PC-9 (cell line): ENCODE measurements at regions not wholly inside any gene's neighbourhood (a gene's known extent, or its start where the extent isn't known, plus 50 kb on each side); places are given as distances from the start of the nearest gene placed in this dataset.

Experiments used
- BruUV-seq: library from RNA; stranded (reverse); fragments of 400-500 nt; replicated peaks from 2 replicates; lab custom pipeline; 2021; lab: Mats Ljungman, UMichigan
- CTCF ChIA-PET: fragments of 300-600 bp; sonication (Branson Sonifier 250); formaldehyde crosslinking; loops from one replicate; lab custom pipeline; 2022; ENCODE audit warnings: antibody characterized with exemption; lab: Charles Lee
- POLR2A ChIA-PET: fragments of 300-600 bp; sonication (Branson Sonifier 250); formaldehyde crosslinking; loops from one replicate; lab custom pipeline; 2022; ENCODE audit warnings: antibody characterized with exemption; ENCODE audit not compliant: unreplicated experiment; lab: Charles Lee
- DNase-seq, 2 experiments: peaks; one replicate each; pipeline versions ENCODE4 v3.0.0 to v3.0.0-alpha.2; 2015 to 2022; ENCODE audit warnings: mixed read lengths in 1 of 2
- H2AFZ ChIP-seq: fragments of 200-600 bp; sonication (generic); 2 replicates; pipeline ENCODE4 v1.8.1; 2017; ENCODE audit warnings: antibody characterized with exemption
- H3F3A ChIP-seq: fragments of 200-600 bp; sonication (generic); 2 replicates; pipeline ENCODE4 v1.8.1; 2017; ENCODE audit warnings: antibody characterized with exemption, mild to moderate bottlenecking, low read depth; ENCODE audit not compliant: insufficient read depth
- H3K27ac ChIP-seq: fragments of 200-600 bp; sonication (generic); 2 replicates; pipeline ENCODE4 v1.6.1; 2016; ENCODE audit warnings: mixed run types
- H3K27me3 ChIP-seq: fragments of 200-600 bp; sonication (generic); 2 replicates; pipeline ENCODE4 v1.6.1; 2016; ENCODE audit warnings: low read depth, mixed run types; ENCODE audit not compliant: insufficient read depth
- H3K36me3 ChIP-seq: fragments of 200-600 bp; sonication (generic); 2 replicates; pipeline ENCODE4 v1.6.1; 2016; ENCODE audit warnings: low read depth, mixed run types
- H3K4me1 ChIP-seq: fragments of 200-600 bp; sonication (generic); replicated peaks from 2 replicates; pipeline ENCODE4 v1.6.1; 2016; ENCODE audit warnings: mixed run types; ENCODE audit not compliant: insufficient read depth
- H3K4me2 ChIP-seq: fragments of 200-600 bp; sonication (generic); 2 replicates; pipeline ENCODE4 v1.6.1; 2017; ENCODE audit warnings: mixed run types
- H3K4me3 ChIP-seq: fragments of 200-600 bp; sonication (generic); 2 replicates; pipeline ENCODE4 v1.6.1; 2016; ENCODE audit warnings: mixed run types
- H3K79me2 ChIP-seq: fragments of 200-600 bp; sonication (generic); 2 replicates; pipeline ENCODE4 v1.6.1; 2017; ENCODE audit warnings: low read depth, mixed run types
- H3K9me2 ChIP-seq: fragments of 200-600 bp; sonication (generic); 2 replicates; pipeline ENCODE4 v1.8.1; 2017; ENCODE audit warnings: mild to moderate bottlenecking; ENCODE audit not compliant: insufficient read depth
- H3K9me3 ChIP-seq: fragments of 200-600 bp; sonication (generic); 2 replicates; pipeline ENCODE4 v1.8.1; 2016; ENCODE audit warnings: low read depth; ENCODE audit not compliant: insufficient read depth
- H4K20me1 ChIP-seq: fragments of 200-600 bp; sonication (generic); 2 replicates; pipeline ENCODE4 v1.8.1; 2017; ENCODE audit not compliant: insufficient read depth
- EZH2 ChIP-seq: fragments of 200-600 bp; sonication (generic); IDR thresholded peaks from 2 replicates; pipeline ENCODE4 v1.8.0; 2017; ENCODE audit warnings: antibody characterized with exemption, low read depth
- intact Hi-C: fragments of 100-400 bp; cut with micrococcal nuclease; formaldehyde crosslinking; loops from one replicate; pipeline ENCODE4 v1.10.0; 2022; ENCODE audit not compliant: unreplicated experiment
- TF ChIP-seq, protein P1 (sequence below): fragments of 200-600 bp; sonication (generic); conservative IDR thresholded peaks from 2 replicates; pipeline ENCODE4 v1.6.1; 2017; ENCODE audit warnings: mixed run types, antibody characterized with exemption, mild to moderate bottlenecking, moderate library complexity

DNA sequence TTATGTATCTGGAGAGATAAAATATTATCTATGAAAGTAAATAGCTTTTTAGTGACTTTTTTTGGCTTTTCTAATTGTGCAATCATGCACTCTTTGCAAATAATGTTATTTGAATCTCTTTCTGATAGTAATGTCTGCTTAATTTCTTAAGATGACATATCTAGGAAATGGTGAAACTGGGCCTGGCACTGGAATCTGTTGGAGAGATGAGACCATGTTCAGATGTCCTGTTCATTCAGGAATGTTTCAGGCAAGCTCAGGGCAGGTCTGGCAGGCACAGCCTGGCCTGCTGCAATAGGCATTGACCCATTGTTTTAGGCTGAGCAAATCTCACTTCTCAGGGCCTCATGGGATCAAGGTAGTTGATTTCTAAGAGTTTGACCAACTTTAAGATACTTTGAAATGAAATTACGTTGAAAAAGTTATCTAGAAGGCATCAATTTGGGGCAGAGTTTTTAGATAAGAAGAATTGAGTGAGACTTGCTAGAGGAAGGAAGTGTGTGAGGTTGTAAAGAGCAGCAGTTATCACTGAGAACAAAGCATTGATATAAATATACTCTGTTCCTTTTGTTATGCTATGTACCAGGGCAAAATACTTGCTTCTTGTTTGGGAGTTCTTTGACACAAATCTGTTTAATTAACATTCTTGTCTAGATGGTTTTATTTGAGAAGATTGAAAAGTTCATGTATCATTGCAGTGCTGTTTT is 133.0 kb upstream of the LEF1 start:
- Histone ChIP-seq H3K9me3 (no peaks in the 10 kb centered on the region), H3K36me3 (no peaks in the 10 kb centered on the region), H2AFZ (no peak overlapping the region), H3K79me2 (no peaks in the 10 kb centered on the region), H4K20me1 (no peaks in the 10 kb centered on the region), H3K4me1 (peaks cover 9% of the 10 kb centered on the region; the same call in 1 of the 2 replicates), H3K27me3 (no peaks in the 10 kb centered on the region), H3F3A (no peaks in the 10 kb centered on the region), H3K27ac (no peak overlapping the region), H3K9me2 (no peaks in the 10 kb centered on the region), H3K4me2 (no peak overlapping the region), H3K4me3 (no peak overlapping the region)
- ChIA-PET CTCF (no interaction called here), POLR2A (no interaction called here)
- BruUV-seq: no TSS peak
- intact Hi-C loops: no loop called here
- no peak for TF ChIP-seq EZH2
- TF ChIP-seq, protein P1, sequence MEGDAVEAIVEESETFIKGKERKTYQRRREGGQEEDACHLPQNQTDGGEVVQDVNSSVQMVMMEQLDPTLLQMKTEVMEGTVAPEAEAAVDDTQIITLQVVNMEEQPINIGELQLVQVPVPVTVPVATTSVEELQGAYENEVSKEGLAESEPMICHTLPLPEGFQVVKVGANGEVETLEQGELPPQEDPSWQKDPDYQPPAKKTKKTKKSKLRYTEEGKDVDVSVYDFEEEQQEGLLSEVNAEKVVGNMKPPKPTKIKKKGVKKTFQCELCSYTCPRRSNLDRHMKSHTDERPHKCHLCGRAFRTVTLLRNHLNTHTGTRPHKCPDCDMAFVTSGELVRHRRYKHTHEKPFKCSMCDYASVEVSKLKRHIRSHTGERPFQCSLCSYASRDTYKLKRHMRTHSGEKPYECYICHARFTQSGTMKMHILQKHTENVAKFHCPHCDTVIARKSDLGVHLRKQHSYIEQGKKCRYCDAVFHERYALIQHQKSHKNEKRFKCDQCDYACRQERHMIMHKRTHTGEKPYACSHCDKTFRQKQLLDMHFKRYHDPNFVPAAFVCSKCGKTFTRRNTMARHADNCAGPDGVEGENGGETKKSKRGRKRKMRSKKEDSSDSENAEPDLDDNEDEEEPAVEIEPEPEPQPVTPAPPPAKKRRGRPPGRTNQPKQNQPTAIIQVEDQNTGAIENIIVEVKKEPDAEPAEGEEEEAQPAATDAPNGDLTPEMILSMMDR: no peak
- DNase-seq: no peak

DNA sequence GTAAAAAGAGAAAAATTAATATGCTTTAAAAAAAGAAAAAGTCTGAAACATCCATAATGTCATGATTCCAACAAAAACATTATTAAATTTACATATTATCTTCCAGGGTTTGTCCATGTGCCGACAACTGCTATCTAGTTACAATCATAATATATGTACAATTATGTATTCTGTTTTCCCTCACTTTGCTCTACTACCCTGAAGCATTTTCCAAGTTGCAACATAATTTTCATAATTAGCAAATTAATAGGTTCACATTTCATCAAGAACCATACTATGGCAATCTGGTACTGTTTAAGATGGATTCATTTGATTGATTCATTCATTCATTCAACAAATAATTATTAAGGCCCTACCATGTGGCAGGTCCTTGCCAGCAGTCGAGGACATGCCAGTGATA is 128.9 kb upstream of the LEF1 start:
- BruUV-seq: no TSS peak
- CTCF ChIA-PET: no interaction called here
- Histone ChIP-seq H3K4me2 (no peak overlapping the region), H3K4me1 (no peaks in the 10 kb centered on the region), H4K20me1 (no peaks in the 10 kb centered on the region), H3K36me3 (no peaks in the 10 kb centered on the region), H3F3A (no peaks in the 10 kb centered on the region), H3K9me3 (no peaks in the 10 kb centered on the region), H3K4me3 (no peak overlapping the region), H3K9me2 (no peaks in the 10 kb centered on the region), H3K79me2 (no peaks in the 10 kb centered on the region), H3K27ac (no peak overlapping the region), H3K27me3 (no peaks in the 10 kb centered on the region), H2AFZ (no peak overlapping the region)
- TF ChIP-seq, protein P1: no peak
- no peak for TF ChIP-seq EZH2
- intact Hi-C loops: no loop called here
- DNase-seq: no peak
- POLR2A ChIA-PET: no interaction called here

DNA sequence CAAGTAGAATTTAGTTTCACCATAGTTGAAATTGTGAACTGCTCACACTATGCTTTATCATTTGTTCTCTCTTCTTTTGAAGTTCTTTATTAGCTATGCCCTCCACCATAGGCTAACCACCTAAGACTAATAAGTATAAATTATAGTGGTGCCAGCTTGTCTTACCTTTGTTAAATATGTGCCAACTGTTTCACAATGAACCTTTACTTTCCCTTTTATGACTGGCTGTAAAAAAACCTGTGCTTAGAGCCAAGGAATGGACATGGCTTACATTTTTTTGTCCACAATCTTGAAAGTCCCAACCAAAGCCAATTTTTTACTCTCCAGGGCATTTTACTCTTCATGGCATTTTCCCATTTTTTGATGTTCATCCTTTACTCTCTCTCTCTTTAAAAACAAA is 123.5 kb upstream of the LEF1 start:
- H3K4me2 ChIP-seq: no peak overlapping the region
- no peaks in the 10 kb centered on the region for H3K9me3 ChIP-seq
- H3K4me3 ChIP-seq: no peak overlapping the region
- H2AFZ ChIP-seq: no peak overlapping the region
- BruUV-seq: no TSS peak
- no peaks in the 10 kb centered on the region for H3F3A ChIP-seq
- H3K27me3 ChIP-seq: no peaks in the 10 kb centered on the region
- H3K9me2 ChIP-seq: no peaks in the 10 kb centered on the region
- no peaks in the 10 kb centered on the region for H4K20me1 ChIP-seq
- no peak for TF ChIP-seq EZH2
- TF ChIP-seq, protein P1: no peak
- H3K4me1 ChIP-seq: 0 out of 2 replicates have a peak, but pooled peaks cover 10% of the 10 kb centered on the region
- DNase-seq: no peak
- ChIA-PET CTCF (no interaction called here), POLR2A (no interaction called here)
- H3K79me2 ChIP-seq: no peaks in the 10 kb centered on the region
- H3K36me3 ChIP-seq: no peaks in the 10 kb centered on the region
- intact Hi-C loops: no loop called here
- H3K27ac ChIP-seq: no peak overlapping the region
